Thoracic aorta (tissue), 2 donors: ENCODE measurements at regions not wholly inside any gene's neighbourhood (a gene's known extent, or its start where the extent isn't known, plus 50 kb on each side); places are given as distances from the start of the nearest gene placed in this dataset.
"Not testable (repeated sequence)": the region's sequence is repeated elsewhere in the genome, so short reads cannot be mapped to it uniquely, and the experiment has no call there.

Experiments used
- ATAC-seq: fragments of 150-250 bp; one replicate; pipeline ENCODE4 v1.8.0; 2017; ENCODE audit warnings: low read depth; ENCODE audit not compliant: insufficient number of reproducible peaks, low FRiP score
- DNase-seq: peaks from one replicate; pipeline ENCODE4 v3.0.0-alpha.2; 2020; ENCODE audit warnings: low spot score
- H3K27ac ChIP-seq, 2 donors: fragments of 200-600 bp; sonication (generic); 1 replicate in 1 of 2; 2 replicates in 1 of 2; pipeline ENCODE4 v1.5.1; 2016; ENCODE audit warnings: mild to moderate bottlenecking in 2 of 2, moderate library complexity in 2 of 2
- H3K27me3 ChIP-seq: fragments of 200-600 bp; sonication (generic); replicated peaks from 2 replicates; pipeline ENCODE4 v1.6.0; 2016; ENCODE audit warnings: mild to moderate bottlenecking; ENCODE audit not compliant: insufficient read depth
- H3K36me3 ChIP-seq: fragments of 200-600 bp; sonication (generic); one replicate; pipeline ENCODE4 v1.5.1; 2016
- H3K4me1 ChIP-seq, 2 donors: fragments of 200-600 bp; sonication (generic); 1 replicate in 1 of 2; 2 replicates in 1 of 2; pipeline versions ENCODE4 v1.5.1 to v1.6.0; 2016; ENCODE audit warnings: low read depth in 2 of 2, mild to moderate bottlenecking in 1 of 2; ENCODE audit not compliant: control insufficient read depth in 1 of 2
- H3K4me3 ChIP-seq: fragments of 200-600 bp; sonication (generic); 2 replicates; pipeline ENCODE4 v1.5.1; 2016; ENCODE audit warnings: mild to moderate bottlenecking
- H3K9me3 ChIP-seq: fragments of 200-600 bp; sonication (generic); 2 replicates; pipeline ENCODE4 v1.5.1; 2016
- CTCF ChIP-seq: fragments of 200-600 bp; sonication (generic); IDR thresholded peaks from one replicate; pipeline ENCODE4 v1.5.1; 2019; ENCODE audit warnings: antibody characterized with exemption

DNA sequence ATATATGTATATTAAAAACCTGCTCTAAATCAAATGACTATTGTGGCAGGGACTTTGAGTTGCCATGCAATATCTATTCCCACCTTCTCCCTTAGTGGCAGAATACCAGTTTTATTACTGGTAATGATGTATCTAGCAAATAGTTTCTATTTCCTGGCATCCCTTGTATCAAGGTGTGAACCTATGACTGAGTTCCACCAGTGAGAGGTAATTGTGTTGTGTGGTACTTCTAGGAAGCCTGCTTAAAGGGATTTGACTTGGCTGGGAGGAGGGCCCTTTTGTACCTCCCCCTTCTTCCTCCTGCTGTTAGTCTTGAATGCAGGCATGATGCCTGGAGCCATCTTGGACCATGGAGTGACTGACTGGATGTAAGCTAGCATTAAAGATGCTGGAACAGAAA lies 65.4 kb upstream of the DYNLT3 start:
- ATAC-seq (no peak), DNase-seq (no peak)
- Histone ChIP-seq H3K27me3 (no peaks in the 10 kb centered on the region), H3K27ac (no peak overlapping the region), H3K4me1 (no peaks in the 10 kb centered on the region), H3K36me3 (no peaks in the 10 kb centered on the region), H3K4me3 (no peak overlapping the region), H3K9me3 (no peaks in the 10 kb centered on the region)
- TF ChIP-seq CTCF = no peak

DNA sequence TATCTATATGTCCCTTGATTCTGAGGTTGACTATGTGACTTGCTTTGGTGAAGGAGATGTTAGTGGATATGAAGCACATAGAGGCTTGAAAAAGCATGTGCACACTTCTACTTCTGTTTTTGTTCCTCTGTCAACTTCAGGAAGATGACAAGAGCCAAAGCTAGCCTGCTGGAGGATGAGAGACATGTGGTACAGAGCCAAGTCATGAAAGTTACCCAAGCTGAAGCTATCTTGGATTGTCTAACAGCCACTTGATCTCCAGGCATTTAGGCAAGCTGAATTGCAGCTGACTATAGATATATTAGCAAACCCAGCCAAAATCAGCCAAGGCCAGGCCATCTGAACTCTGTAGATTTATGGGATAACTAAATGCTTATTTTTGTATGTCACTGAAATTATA lies 70.8 kb upstream of the DYNLT3 start:
- Histone ChIP-seq H3K27ac (no peak overlapping the region), H3K4me1 (no peaks in the 10 kb centered on the region), H3K36me3 (no peaks in the 10 kb centered on the region), H3K27me3 (no peaks in the 10 kb centered on the region), H3K4me3 (no peak overlapping the region), H3K9me3 (no peaks in the 10 kb centered on the region)
- ATAC-seq (no peak), DNase-seq (no peak)
- no peak for TF ChIP-seq CTCF

DNA sequence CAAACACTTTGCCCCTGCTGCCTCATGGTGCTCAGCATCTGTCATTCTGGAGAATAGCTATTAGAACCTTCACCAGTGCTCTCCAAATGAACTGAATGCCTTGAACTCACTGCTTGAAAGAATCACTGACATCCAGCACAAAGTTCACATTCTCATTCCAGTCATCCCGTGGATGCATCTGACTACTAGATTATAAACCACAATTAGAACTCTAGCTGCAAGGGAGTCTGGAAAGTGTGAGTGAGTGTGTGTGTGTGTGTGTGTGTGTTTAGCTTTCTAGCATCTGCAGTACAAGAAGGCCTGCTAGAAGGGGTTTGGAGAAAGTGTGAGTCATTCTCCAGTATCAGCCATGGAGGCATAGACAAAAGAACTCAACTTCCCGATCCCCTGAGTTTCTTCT lies 71.3 kb upstream of the DYNLT3 start:
- ATAC-seq = no peak
- TF ChIP-seq CTCF = no peak
- Histone ChIP-seq H3K9me3 (no peaks in the 10 kb centered on the region), H3K36me3 (no peaks in the 10 kb centered on the region), H3K27me3 (no peaks in the 10 kb centered on the region), H3K4me3 (no peak overlapping the region), H3K27ac (no peak overlapping the region), H3K4me1 (no peaks in the 10 kb centered on the region)
- no peak for DNase-seq

- Histone ChIP-seq H3K27me3 (no peaks in the 10 kb centered on the region), H3K27ac (no peak overlapping the region), H3K4me1 (no peaks in the 10 kb centered on the region), H3K9me3 (no peaks in the 10 kb centered on the region), H3K36me3 (no peaks in the 10 kb centered on the region), H3K4me3 (no peak overlapping the region)
- TF ChIP-seq CTCF = no peak
- ATAC-seq (no peak), DNase-seq (no peak)
These were observed 74.4 kb upstream of the DYNLT3 start for GRCh38 chrX:37921758-37922157.

- Histone ChIP-seq H3K36me3 (no peaks in the 10 kb centered on the region), H3K4me1 (no peaks in the 10 kb centered on the region)
- no peak for TF ChIP-seq CTCF
These were observed 75.6 kb upstream of the DYNLT3 start for GRCh38 chrX:37922928-37923327.

GRCh38 chrX:37925761-37926160 lies 78.4 kb upstream of the DYNLT3 start:
- DNase-seq, H3K27me3 ChIP-seq: not testable (repeated sequence)

More at GRCh38 chrX:37922928-37923327, 75.6 kb upstream of the DYNLT3 start:
- no peak for ATAC-seq
- no peak overlapping the region for H3K27ac ChIP-seq
- H3K27me3 ChIP-seq = no peaks in the 10 kb centered on the region
- DNase-seq = no peak
- no peaks in the 10 kb centered on the region for H3K9me3 ChIP-seq
- no peak overlapping the region for H3K4me3 ChIP-seq

More at GRCh38 chrX:37925761-37926160, 78.4 kb upstream of the DYNLT3 start:
- not testable (repeated sequence) for H3K27ac ChIP-seq, H3K36me3 ChIP-seq, ATAC-seq, H3K9me3 ChIP-seq, H3K4me3 ChIP-seq, H3K4me1 ChIP-seq
